ENCODE measurements at regions not wholly inside any gene's neighbourhood (a gene's known extent, or its start where the extent isn't known, plus 50 kb on each side); places are given as distances from the start of the nearest gene placed in this dataset.
"Not testable (repeated sequence)": the region's sequence is repeated elsewhere in the genome, so short reads cannot be mapped to it uniquely, and the experiment has no call there.

DNA sequence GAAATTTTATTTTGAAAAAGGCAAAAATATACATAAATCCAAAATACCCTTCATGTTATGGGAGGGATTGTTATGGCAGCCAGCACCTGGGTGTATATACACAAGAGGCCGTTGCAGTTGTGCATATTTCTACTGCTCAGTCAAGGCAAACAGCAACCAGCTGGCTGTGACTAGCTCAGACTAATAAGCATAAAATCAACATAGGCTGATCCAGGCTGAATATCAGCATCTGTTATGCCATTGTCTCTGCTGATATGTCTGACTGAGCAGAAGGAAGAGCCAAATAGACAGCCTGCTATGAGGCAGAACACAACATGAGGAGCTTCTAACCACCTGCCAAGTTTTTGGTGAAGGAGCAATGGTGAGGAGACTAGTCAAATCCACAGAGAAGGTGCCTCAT is 457.5 kb upstream of the ALCAM start:
- TF ChIP-seq POLR2A (IDR thresholded peaks at IDR 0.05; ENCODE audit: low read length): no peak
- no peak for TF ChIP-seq GATA1 (IDR thresholded peaks at IDR 0.05; ENCODE audit: low read depth, low read length)
- no peak for DNase-seq

DNA sequence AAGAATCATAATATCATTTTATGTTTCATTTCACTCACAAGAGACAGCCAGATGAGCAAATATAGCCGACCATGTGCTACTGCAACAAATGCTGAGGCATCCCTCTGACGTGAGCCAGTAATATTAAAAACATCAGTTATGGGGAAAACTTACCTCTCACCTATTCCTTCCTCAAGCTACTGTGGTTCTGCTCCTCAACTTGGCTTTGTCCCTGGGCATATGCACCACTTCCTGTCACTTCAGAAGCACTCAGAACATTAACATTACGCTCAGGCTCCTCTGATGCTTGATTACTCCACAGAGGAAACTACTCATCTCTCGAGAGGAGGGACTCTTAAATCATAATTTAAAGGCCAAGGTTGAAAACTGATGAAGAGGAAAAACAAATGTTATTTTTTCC is 457.0 kb upstream of the ALCAM start:
- no peak for DNase-seq
- TF ChIP-seq GATA1 (IDR thresholded peaks at IDR 0.05; ENCODE audit: low read depth, low read length) (no peak), POLR2A (IDR thresholded peaks at IDR 0.05; ENCODE audit: low read length) (no peak)

DNA sequence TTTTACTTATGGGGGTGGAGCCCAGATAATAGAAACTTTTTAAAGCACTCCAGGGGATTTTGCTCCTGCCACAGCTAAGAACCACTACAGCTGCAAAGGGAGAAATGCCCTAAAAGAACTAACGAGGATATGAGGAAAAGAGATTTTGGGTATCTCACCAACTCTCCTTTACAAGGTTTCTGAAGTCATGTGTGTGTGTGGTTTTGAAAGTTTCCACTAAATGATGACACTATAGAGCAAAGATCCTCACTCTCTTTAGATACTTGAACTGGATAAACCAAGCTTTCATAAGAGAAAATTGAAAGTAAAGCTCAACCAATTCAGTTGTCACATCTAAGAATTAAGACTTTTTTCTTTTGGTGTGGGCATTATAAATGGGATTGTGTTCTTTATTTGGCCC is 455.3 kb upstream of the ALCAM start:
- no peak for TF ChIP-seq POLR2A (IDR thresholded peaks at IDR 0.05; ENCODE audit: low read length)
- no peak for TF ChIP-seq GATA1 (IDR thresholded peaks at IDR 0.05; ENCODE audit: low read depth, low read length)
- DNase-seq: no peak

DNA sequence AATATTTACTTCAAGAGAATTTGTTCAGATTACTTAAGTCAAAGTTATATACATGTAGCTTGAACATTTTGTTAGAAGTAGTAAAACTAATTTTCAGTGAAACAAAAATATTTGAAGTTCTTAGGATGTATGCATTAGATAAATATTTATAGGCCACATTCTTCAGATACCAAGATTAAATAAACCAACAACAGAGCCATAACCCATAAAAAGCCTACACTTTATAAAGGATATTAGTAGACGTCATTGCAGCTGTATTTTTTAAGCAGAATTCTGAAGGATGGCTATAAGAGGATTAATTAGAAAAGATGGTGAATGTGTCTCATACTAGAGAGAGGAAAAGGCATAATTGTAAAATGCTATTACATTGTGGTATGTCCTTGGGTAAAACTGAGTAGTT is 449.7 kb upstream of the ALCAM start:
- no peak for TF ChIP-seq GATA1 (IDR thresholded peaks at IDR 0.05; ENCODE audit: low read depth, low read length)
- no peak for TF ChIP-seq POLR2A (IDR thresholded peaks at IDR 0.05; ENCODE audit: low read length)
- DNase-seq: no peak

DNA sequence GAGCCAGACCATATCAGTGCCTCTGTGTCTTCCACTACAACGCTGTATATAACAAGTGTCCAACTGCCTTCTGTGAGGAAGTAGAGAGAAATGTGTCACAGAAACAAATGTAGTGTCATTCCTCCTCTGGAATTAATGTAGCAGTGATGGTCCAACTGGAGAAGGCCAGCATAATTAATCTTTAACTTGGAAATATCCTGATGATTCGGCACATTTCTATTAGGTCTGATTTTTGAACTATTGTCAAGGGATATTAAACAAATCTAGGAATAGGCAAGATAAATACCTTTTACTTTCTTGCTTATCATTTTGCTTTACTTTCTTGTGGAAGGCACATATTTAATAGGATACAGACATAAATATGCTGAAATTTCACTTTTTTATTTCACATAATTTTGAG is 446.2 kb upstream of the ALCAM start:
- no peak for DNase-seq
- TF ChIP-seq GATA1 (IDR thresholded peaks at IDR 0.05; ENCODE audit: low read depth, low read length) (no peak), POLR2A (IDR thresholded peaks at IDR 0.05; ENCODE audit: low read length) (no peak)

DNA sequence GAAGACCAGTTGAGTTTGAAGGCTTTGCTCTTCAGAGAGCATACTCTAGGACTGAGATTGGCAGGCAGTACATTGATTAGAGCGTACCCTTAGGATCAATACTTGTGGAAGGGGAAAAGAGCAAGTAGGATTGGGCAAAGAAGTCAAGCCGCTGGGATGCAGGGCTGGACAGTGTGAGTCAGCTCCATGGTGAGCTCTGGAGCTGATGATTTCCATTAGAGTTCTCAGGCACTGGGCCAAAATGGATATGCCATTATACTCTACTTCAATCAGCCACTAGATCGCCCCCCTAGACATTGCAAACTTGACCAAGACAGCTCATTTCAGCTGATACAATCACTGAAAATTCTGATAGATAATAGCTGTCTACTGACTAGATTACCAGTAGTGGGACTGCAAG is 432.7 kb upstream of the ALCAM start:
- no peak for DNase-seq
- TF ChIP-seq GATA1 (IDR thresholded peaks at IDR 0.05; ENCODE audit: low read depth, low read length) (no peak), POLR2A (IDR thresholded peaks at IDR 0.05; ENCODE audit: low read length) (no peak)

DNA sequence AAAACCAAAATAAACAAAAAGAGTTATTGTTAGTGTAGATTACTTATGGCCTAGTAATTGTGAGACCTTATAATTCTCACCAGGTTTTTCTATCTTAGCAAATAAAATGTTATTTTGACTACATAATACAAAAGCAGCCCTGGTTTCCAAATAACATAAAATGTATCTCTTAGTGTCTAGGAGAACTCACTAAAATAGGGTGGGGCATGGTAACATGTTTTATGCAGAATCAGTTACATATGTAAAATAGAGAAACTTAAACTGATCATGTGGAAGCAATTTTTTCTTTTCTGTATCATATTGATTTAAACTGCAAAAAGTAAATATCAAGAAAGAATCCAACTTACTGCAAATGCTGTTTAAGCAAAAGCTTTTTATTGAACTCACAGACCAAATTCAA is 431.1 kb upstream of the ALCAM start:
- no peak for DNase-seq
- TF ChIP-seq POLR2A (IDR thresholded peaks at IDR 0.05; ENCODE audit: low read length): no peak
- TF ChIP-seq GATA1 (IDR thresholded peaks at IDR 0.05; ENCODE audit: low read depth, low read length): no peak

DNA sequence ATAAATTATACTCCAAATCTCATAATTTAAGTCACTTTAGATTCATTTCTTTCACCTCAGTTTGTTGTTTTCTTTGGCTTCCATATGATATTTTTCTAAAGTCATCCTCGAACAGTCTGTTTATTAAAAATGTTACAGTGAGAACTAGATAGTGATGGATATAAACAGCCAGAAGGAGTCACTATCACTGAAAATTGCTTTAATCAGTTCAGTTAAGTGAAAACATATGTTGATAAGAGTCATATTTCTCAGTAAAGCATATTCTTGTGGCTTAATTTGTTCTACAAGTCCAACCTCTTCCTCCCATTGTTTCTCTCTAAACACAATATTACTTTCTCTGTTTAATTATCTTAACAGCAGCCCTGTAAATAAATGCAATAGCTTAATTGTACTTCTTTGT is 427.5 kb upstream of the ALCAM start:
- DNase-seq: no peak
- no peak for TF ChIP-seq GATA1 (IDR thresholded peaks at IDR 0.05; ENCODE audit: low read depth, low read length)
- TF ChIP-seq POLR2A (IDR thresholded peaks at IDR 0.05; ENCODE audit: low read length): no peak

DNA sequence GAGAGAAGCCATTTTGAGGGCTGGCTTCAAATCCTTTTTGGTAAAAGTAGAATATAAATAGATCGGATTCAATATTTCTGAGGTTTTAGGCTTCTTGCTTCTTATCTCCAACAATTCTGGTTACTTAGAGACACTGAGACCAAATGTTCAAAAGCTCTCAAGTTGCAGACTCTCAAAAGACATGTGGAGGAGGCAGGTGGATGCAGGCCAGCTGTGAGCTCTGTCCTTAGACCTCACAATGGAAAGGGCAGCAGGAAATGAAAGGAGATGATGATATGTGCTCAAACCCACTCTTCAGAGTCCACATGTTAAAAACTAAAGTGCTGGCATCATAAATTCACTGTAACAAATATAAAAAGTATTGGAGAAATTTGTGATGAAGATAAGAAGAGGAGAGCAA is 424.9 kb upstream of the ALCAM start:
- DNase-seq: no peak
- TF ChIP-seq GATA1 (IDR thresholded peaks at IDR 0.05; ENCODE audit: low read depth, low read length): no peak
- TF ChIP-seq POLR2A (IDR thresholded peaks at IDR 0.05; ENCODE audit: low read length): no peak

DNA sequence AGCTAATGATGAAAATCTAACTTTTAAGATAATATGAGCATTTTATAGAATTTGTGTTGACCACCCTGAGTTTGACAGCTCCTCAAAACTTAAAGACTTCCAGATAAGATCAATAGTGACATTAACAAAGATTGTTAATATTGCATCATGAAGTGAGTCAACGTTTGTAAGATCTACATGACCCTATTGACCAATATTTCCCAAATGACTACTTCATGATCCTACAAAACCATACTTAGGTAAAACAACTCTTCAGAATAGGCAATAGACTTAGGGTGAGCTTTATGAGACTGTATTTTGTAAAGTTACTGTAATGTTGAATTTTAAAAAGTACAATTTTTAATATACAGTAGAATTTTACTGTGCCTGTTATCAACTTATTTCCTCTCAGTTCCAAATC is 422.7 kb upstream of the ALCAM start:
- TF ChIP-seq POLR2A (IDR thresholded peaks at IDR 0.05; ENCODE audit: low read length) (no peak), GATA1 (IDR thresholded peaks at IDR 0.05; ENCODE audit: low read depth, low read length) (no peak)
- DNase-seq: no peak

DNA sequence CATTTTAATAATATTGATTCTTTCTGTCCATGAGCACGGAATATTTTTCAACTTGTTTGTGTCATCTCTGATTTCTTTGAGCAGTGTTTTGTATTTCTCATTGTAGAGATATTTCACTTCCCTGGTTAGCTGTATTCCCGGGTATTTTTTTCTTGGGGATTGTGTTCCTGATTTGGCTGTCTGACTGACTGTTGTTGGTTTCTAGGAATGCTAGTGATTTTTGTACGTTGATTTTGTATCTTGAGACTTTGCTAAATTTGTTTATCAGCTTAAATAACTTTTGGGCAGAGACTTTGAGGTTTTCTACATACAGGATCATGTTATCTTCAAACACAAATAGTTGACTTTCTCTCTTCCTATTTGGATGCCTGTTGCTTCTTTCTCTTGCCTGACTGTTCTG is 418.8 kb upstream of the ALCAM start:
- no peak for DNase-seq
- TF ChIP-seq POLR2A (IDR thresholded peaks at IDR 0.05; ENCODE audit: low read length): no peak

DNA sequence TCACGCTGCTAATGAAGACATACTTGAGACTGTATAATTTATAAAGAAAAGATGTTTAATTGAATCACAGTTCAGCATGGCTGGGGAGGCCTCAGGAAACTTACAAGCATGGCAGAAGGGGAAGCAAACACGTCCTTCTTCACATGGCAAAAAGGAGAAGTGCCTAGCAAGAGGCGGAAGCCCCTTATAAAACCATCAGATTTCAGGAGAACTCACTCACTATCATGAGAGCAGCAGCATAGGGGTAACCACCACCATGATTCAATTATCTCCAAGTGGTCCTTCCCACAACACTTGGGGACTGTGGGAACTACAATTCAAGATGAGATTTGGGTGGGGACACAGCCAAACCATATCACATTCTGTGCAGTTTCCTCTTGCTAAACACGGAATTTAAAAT is 416.9 kb upstream of the ALCAM start:
- not testable (repeated sequence) for DNase-seq

DNA sequence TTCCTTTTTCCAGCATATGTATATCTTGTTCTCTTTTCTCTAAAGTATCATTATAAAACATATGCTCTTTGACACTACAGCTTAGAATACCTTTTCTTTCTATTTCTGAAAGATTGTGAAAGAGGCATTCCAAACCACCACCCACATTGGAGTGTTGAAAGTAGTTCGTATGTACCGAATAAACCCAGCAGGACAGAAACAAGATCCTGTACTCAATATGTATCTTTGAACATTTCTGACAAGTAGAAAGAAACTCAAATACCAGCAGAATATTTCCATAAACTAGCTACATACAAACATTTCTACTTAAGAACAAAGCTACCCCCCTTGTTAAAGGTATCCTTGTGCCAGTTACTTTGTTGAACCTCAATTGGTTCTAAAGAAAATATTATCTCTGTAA is 415.3 kb upstream of the ALCAM start:
- no peak for TF ChIP-seq POLR2A (IDR thresholded peaks at IDR 0.05; ENCODE audit: low read length)
- no peak for TF ChIP-seq GATA1 (IDR thresholded peaks at IDR 0.05; ENCODE audit: low read depth, low read length)
- DNase-seq: no peak

DNA sequence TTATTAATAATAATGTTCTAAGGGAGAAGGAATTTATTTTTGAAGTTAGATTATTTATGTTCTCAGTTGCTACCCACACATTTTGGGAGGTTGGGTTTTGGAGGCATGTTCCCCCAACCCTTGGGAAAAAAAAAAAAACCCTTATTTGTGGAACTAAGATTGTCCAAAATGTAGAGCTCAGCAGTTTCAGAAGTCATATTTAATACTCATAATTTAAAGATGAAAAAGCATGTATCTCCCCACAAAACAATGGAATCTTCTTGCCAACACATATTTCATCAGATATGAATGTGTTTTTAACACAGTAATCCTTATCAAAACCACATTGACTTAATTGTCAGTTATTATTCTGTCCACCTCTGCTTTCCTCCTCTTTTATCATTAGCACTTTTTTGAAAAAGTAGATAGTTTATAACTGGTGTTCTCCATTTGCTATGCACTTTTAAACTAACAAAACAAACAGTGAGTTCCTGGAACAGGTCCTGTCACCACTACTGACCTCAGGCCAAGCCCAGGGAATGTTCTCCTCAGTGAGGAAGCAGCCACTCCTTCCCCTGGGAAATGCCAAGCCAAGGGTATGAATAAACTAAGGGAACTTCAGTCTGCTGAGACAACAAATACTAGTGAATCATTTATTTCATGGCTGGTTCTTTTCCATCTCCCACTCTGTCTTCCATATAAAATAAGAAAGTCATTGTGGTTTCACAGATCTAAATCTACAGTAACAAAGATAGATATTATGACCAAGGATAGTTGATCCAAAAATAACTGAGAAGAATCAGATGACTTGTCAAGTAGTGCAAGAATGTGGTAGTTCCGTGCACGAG is 414.4 kb upstream of the ALCAM start:
- no peak for DNase-seq
- no peak for TF ChIP-seq POLR2A (IDR thresholded peaks at IDR 0.05; ENCODE audit: low read length)
- TF ChIP-seq GATA1 (IDR thresholded peaks at IDR 0.05; ENCODE audit: low read depth, low read length): no peak

DNA sequence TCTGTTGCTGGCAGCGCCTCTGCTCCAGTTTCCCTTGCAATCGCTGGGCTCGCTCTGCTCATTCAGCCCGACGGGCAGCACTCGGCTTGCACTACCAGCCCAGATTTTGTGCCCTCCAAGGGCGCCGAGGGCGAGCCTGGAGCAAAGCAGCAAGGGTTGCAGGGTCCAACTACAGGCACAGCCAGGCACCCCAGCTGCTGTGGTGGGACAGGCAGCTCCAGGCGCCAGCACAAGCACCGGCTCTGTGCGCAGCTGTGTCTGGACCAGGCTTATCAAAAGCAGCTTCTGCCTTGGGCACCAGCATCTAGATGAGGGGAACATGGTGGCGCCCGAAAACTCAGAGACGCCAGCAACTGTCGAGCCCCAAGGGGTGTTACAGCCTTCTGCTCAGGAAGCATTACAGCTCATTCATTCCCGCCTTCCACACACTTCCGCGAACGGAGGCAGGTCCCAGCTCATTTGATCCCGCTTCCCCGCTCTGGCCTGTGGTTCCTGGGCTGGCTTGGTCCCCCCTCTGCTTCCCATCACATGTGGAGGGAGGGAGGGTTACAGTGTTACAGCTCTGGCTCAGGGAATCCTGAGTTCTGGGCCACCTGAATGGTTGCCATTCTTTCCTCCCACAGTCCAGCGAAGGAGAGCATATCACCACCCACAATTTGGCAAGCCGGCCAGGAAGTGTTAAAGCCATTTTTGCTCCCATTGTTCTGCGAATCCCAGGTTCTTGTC is 409.9 kb upstream of the ALCAM start:
- no peak for DNase-seq
- TF ChIP-seq POLR2A (IDR thresholded peaks at IDR 0.05; ENCODE audit: low read length) (no peak), GATA1 (IDR thresholded peaks at IDR 0.05; ENCODE audit: low read depth, low read length) (no peak)
